ENCODE measurements at regions not wholly inside any gene's neighbourhood (a gene's known extent, or its start where the extent isn't known, plus 50 kb on each side); places are given as distances from the start of the nearest gene placed in this dataset.

DNA sequence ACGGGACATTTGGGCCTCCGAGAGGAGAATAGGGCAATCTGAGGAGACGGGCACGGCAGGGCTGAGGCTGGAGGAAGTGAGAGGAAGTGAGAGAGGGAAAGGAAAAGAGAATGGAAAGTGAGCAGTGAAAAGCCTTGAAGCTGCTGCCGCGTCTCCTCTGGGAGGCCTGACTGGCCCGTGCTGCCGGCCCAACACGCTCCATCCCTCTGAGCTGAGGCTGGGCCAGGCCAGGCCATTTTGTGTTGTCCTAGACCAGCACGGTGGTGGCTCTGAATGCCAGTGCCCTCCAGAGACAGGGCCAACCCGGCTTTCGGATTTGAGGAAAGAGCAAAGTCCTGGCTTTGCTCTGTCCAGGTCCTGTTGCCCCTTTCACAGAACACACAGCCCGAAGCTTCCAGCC is 361.1 kb upstream of the SHH start:
- DNase-seq: no peak

DNA sequence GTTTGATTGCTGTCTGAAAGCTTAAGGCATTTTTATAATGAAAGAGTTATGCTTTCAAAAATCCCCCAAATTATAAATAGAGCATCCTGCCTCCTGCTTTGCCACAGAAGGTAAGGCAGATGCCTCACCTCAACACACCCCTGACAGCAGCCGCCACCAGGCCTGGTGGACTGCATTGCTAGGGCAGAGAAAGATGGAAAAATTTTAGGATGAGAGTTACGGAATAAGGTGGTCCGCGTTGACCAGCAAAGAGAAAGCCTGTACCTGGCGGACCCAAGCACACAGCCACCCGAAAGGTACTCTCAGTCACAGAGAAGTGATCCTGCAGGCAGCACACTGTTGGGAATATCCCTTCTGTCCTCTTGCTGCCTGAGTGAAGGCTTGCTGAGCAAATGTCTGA is 360.4 kb upstream of the SHH start:
- DNase-seq: no peak

GRCh38 chr7:156169474-156170370 is 357.5 kb upstream of the SHH start:
- no peak for DNase-seq

- DNase-seq: no peak
Observed at GRCh38 chr7:156168434-156168833, 356.2 kb upstream of the SHH start.

- no peak for DNase-seq
Observed at GRCh38 chr7:156167987-156168386, 355.7 kb upstream of the SHH start.

DNA sequence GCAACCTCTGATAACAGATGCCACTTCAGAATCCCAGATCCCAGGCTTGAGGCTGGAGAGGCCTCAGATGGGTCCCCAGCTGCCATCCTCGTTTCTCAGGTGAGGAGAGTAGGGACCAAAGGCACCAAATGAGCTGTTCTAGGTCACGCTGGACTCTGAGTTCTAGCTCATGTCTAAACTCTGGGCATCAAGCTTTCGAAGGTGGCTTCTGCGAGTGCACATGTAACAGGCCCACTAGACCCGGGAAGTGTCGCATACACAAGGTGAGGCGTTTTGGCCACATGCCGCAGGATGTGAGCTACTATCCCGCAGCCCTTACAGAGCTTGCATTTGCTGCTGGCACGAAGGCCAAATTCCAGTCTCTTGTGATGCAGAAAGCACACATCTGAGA is 355.1 kb upstream of the SHH start:
- no peak for DNase-seq

GRCh38 chr7:156166692-156167416 is 354.6 kb upstream of the SHH start:
- DNase-seq: no peak

- DNase-seq: no peak
Observed at GRCh38 chr7:156163747-156164146, 351.5 kb upstream of the SHH start.

DNA sequence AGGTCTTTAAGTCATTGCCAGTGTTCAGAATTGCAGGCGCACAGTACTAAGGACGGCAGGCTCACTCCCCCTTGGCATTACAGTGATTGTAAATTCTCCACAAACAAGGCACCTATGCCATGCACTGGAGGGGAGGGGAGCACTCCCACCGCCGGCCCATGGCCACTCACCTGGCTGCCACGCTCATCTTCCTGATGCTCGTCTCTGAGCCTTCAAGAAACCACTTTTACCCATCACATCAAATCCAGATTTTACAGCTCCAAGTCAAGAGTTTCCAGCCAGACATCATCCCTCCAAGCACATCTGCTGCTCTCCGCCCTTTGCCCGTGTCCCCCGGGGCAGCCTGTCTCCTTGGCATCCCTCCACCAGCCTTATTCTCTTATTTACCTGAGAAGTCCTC is 350.2 kb upstream of the SHH start:
- DNase-seq: no peak

DNA sequence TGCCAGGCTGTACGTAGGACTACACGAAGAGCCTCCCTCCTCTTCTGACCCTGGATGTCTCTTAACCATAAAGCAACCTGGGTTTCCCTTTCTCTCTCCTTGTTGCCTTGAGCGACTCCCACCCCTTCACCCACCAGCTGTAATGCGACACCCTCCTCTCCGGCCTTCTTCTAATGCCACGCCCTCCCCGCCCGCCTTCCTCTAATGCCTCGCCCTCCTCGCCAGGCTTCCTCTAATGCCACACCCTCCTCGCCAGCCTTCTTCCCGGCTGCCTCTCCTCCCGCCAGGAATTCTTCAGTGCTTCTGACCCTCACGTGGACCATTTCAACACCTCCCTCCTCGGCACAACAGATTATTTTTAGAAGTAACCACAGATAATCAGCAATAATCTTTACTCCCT is 348.5 kb upstream of the SHH start:
- DNase-seq: no peak

DNA sequence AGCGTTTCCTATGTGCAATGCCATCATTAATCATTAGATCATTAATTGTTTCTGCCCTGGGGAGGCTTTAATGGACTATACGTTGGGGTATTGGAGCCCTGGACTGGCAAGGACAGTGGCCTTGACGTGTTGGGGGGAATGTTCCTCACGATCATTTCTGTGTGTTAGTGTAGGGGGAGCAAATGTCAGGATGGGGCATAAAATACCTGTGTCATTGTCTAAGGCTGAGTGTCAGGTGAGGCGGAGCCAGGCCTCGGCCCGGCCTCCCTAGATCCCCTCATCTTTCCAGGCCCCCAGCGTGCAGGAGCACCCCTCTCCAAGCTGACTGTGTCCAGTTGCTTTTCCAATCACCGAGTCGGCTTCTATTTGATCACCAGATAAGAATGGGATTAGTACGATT is 346.4 kb upstream of the SHH start:
- no peak for DNase-seq

DNA sequence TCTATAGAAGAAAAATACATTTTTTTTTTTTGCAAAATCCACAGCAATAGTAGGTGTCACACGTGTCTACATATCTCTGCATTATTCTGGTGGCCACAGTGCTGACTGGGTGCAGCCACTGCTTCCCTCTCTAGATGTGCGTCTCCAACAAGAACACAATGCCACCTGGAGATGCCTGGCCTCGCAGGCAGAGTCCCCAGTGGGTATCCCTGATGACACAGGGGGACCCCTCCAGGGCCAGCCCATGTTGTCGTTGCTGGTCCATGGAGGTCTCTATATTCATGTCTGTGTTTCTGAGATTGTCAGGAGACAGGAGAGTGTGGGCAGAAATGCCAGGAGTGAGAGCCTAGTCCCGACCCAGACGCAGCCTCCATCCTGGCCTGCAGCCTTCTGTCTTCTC is 345.9 kb upstream of the SHH start:
- DNase-seq: no peak

DNA sequence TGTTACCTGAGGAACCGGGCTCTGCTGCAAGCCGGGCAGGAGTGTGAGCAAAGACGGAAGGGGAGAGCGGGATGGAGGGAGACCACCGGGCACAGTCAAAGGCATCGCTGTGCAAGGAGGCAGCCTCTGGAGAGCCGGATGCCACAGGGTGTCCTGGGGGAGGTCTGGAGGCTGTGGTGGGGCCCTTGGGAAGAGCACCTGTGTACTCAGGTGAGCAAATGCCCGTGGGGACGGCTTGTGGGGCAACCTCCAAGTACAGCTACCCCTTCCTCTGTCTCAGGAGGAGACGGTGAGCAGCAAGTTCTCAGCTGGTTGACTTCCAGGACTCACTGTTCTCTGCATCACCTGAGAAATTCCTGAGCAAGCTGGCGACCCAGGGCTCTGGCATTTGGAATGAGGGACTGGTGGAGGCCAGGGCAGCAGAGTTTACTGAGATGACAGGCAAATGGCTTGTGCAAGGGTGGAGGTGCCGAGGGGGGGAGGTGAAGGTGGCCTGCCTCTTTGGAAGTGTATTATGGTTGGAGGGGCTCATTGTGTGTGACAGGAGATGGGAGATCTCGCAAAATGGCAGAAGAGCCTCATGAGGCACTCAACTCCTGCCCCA is 345.2 kb upstream of the SHH start:
- no peak for DNase-seq

- no peak for DNase-seq
Observed at GRCh38 chr7:156156734-156157408, 344.6 kb upstream of the SHH start.

GRCh38 chr7:156155988-156156733 is 343.9 kb upstream of the SHH start:
- no peak for DNase-seq

- DNase-seq: no peak
Observed at GRCh38 chr7:156153590-156153989, 341.3 kb upstream of the SHH start.

- DNase-seq: no peak
Observed at GRCh38 chr7:156152390-156152789, 340.1 kb upstream of the SHH start.

DNA sequence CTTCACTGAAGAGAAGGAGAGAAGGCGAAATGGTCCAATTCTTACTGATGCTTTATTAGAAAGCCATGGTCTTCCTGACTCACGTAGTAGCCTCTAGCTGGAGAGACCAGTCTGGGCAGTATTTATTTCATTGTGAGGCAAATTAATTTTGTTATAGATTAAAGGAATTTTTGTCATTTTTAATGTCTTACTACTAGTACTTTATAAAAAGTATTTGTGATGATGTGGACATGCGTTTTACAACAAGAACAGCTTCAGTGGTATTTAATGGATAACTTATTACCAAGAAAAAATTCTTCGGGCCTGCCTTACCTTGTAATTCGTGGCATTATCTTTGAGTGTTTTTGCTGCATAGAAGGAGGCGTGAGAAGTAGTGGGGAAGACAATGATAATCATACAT is 339.4 kb upstream of the SHH start:
- no peak for DNase-seq

DNA sequence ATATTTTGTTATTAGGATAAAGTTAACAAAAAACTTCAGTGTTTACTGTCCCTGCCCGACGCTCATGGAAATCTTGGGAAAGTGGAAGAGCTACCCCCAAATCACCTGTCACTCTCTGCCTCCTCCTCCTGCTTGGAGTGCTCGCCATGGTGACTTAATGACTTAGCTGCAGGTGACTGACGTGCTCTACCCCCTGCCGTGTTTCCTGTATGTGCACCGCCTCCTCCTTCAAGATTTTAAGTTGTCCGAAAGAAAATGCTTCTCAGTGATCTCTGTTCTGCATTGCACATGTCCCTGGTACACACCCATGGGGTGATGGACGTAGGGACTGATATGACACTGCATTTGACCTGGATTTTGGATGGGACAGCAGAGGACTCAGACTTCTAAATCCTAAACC is 338.8 kb upstream of the SHH start:
- DNase-seq: no peak

GRCh38 chr7:156148995-156149394 is 336.7 kb upstream of the SHH start:
- DNase-seq: no peak

- no peak for DNase-seq
Observed at GRCh38 chr7:156148547-156148946, 336.3 kb upstream of the SHH start.

GRCh38 chr7:156147756-156148504 is 335.7 kb upstream of the SHH start:
- no peak for DNase-seq
